HepG2 (cell line): ENCODE measurements at regions not wholly inside any gene's neighbourhood (a gene's known extent, or its start where the extent isn't known, plus 50 kb on each side); places are given as distances from the start of the nearest gene placed in this dataset.

Experiments
- BRCA1 ChIP-seq: sonication (generic); formaldehyde crosslinking; IDR thresholded peaks from 2 replicates; pipeline ENCODE4 v1.4.0; 2020; ENCODE audit warnings: missing genetic modification reagents
- CEBPG ChIP-seq: IDR thresholded peaks from 2 replicates; pipeline ENCODE4 v1.6.1; 2016
- ELF1 ChIP-seq: sonication (generic); formaldehyde crosslinking; IDR thresholded peaks from 2 replicates; pipeline ENCODE4 v1.4.0; 2020; ENCODE audit warnings: missing genetic modification reagents
- HCFC1 ChIP-seq: fragments of 150-350 bp; IDR thresholded peaks from 2 replicates; pipeline ENCODE4 v1.6.1; 2014; ENCODE audit warnings: low read depth, low read length
- LRRFIP1 ChIP-seq: sonication (generic); formaldehyde crosslinking; conservative IDR thresholded peaks from 2 replicates; pipeline ENCODE4 v1.4.0; 2020; ENCODE audit warnings: missing genetic modification reagents
- MLX ChIP-seq: IDR thresholded peaks from 2 replicates; pipeline ENCODE4 v1.6.1; 2016
- PAWR ChIP-seq: sonication (generic); formaldehyde crosslinking; IDR thresholded peaks from 2 replicates; pipeline ENCODE4 v1.4.0; 2020; ENCODE audit warnings: missing genetic modification reagents, mild to moderate bottlenecking, borderline replicate concordance
- SAP130 ChIP-seq: IDR thresholded peaks from 2 replicates; pipeline ENCODE4 v1.6.1; 2016; ENCODE audit warnings: low read depth
- SMC3 ChIP-seq: IDR thresholded peaks from 2 replicates; pipeline ENCODE4 v1.6.1; 2011; ENCODE audit warnings: low read length, improper control_type of control experiment
- TBX2 ChIP-seq: sonication (generic); formaldehyde crosslinking; IDR thresholded peaks from 2 replicates; pipeline ENCODE4 v1.5.0; 2020; ENCODE audit warnings: missing genetic modification reagents, mild to moderate bottlenecking, borderline replicate concordance
- YY1 ChIP-seq: IDR thresholded peaks from 2 replicates; pipeline ENCODE4 v1.6.1; 2011; ENCODE audit warnings: low read length, low read depth, moderate library complexity, mild to moderate bottlenecking; ENCODE audit not compliant: insufficient read depth, insufficient replicate concordance
- ZEB1 ChIP-seq: IDR thresholded peaks from 2 replicates; pipeline ENCODE4 v1.6.1; 2012; ENCODE audit warnings: mild to moderate bottlenecking, low read depth, inconsistent platforms; ENCODE audit not compliant: insufficient replicate concordance
- ZNF142 ChIP-seq: sonication (generic); formaldehyde crosslinking; IDR thresholded peaks from 2 replicates; pipeline ENCODE4 v1.4.0; 2020; ENCODE audit warnings: missing genetic modification reagents
- ZNF207 ChIP-seq: fragments of 450-650 bp; IDR thresholded peaks from 2 replicates; pipeline ENCODE4 v1.6.1; 2016; ENCODE audit warnings: antibody characterized with exemption, borderline replicate concordance
- ZNF34 ChIP-seq: sonication (generic); formaldehyde crosslinking; IDR thresholded peaks from 2 replicates; pipeline ENCODE4 v1.4.0; 2020; ENCODE audit warnings: mild to moderate bottlenecking, missing genetic modification reagents, borderline replicate concordance
- ZNF496 ChIP-seq: sonication (generic); formaldehyde crosslinking; IDR thresholded peaks from 2 replicates; pipeline ENCODE4 v1.8.1; 2023; ENCODE audit warnings: mild to moderate bottlenecking, moderate library complexity, missing genetic modification reagents; ENCODE audit not compliant: insufficient replicate concordance
- ZNF530 ChIP-seq: sonication (generic); formaldehyde crosslinking; IDR thresholded peaks from 2 replicates; pipeline ENCODE4 v1.5.0; 2020; ENCODE audit warnings: low read depth, mild to moderate bottlenecking, missing genetic modification reagents
- ZNF605 ChIP-seq: sonication (generic); formaldehyde crosslinking; IDR thresholded peaks from 2 replicates; pipeline ENCODE4 v1.8.0; 2022; ENCODE audit warnings: mild to moderate bottlenecking, missing genetic modification reagents
- ZNF674 ChIP-seq: sonication (generic); formaldehyde crosslinking; IDR thresholded peaks from 2 replicates; pipeline ENCODE4 v1.5.0; 2020; ENCODE audit warnings: low read depth, mild to moderate bottlenecking, missing genetic modification reagents
- ZNF775 ChIP-seq: sonication (generic); formaldehyde crosslinking; IDR thresholded peaks from 2 replicates; pipeline ENCODE4 v1.4.0; 2020; ENCODE audit warnings: missing genetic modification reagents, mild to moderate bottlenecking, moderate library complexity, borderline replicate concordance
- ZNF841 ChIP-seq: sonication (generic); formaldehyde crosslinking; IDR thresholded peaks from 2 replicates; pipeline ENCODE4 v1.8.1; 2023; ENCODE audit warnings: missing genetic modification reagents, borderline replicate concordance

- TF ChIP-seq ZNF841 (CRISPR knock-in tag), result no peak
- TF ChIP-seq SMC3, result peak; percentile 44; the same call in 1 of the 2 replicates
- TF ChIP-seq LRRFIP1 (CRISPR knock-in tag), result no peak
- no peak for TF ChIP-seq PAWR (CRISPR knock-in tag)
- TF ChIP-seq ZNF530, result no peak
- no peak for TF ChIP-seq ZNF605 (CRISPR knock-in tag)
- no peak for TF ChIP-seq SAP130 (CRISPR knock-in tag)
- TF ChIP-seq ZEB1, result peak; percentile 51
- no peak for TF ChIP-seq TBX2
- no peak for TF ChIP-seq MLX (CRISPR knock-in tag)
- no peak for TF ChIP-seq ZNF674 (CRISPR knock-in tag)
- no peak for TF ChIP-seq ZNF496 (CRISPR knock-in tag)
- no peak for TF ChIP-seq BRCA1 (CRISPR knock-in tag)
- no peak for TF ChIP-seq ZNF207
- TF ChIP-seq ZNF775 (CRISPR knock-in tag), result no peak
- TF ChIP-seq ZNF142, result no peak
- TF ChIP-seq ZNF34 (CRISPR knock-in tag), result no peak
- TF ChIP-seq CEBPG, result peak; percentile 69
- no peak for TF ChIP-seq HCFC1
- TF ChIP-seq YY1, result no peak
- TF ChIP-seq ELF1 (CRISPR knock-in tag), result no peak
These were observed 75.4 kb upstream of the ZNF30 start (continued) for GRCh38 chr19:34851277-34851804.
